Ovary (tissue), 3 donors: ENCODE measurements at regions not wholly inside any gene's neighbourhood (a gene's known extent, or its start where the extent isn't known, plus 50 kb on each side); places are given as distances from the start of the nearest gene placed in this dataset.

ENCODE experiments used
- CTCF ChIP-seq, 3 donors: fragments of 450-650 bp in 2 of 3; fragments of 200-600 bp in 1 of 3; IDR thresholded peaks; one replicate each; pipeline versions ENCODE4 v1.5.1 to v1.8.0; 2016 to 2022; ENCODE audit warnings: antibody characterized with exemption in 3 of 3, mild to moderate bottlenecking in 1 of 3
- EP300 ChIP-seq: sonication (generic); formaldehyde crosslinking; IDR thresholded peaks from one replicate; pipeline ENCODE4 v1.6.1; 2017; ENCODE audit warnings: antibody characterized with exemption
- POLR2A ChIP-seq: fragments of 450-650 bp; IDR thresholded peaks from one replicate; pipeline ENCODE4 v1.6.1; 2017; ENCODE audit warnings: antibody characterized with exemption, mild to moderate bottlenecking, moderate library complexity
- donor health status: DM: no; HTN: no; CAD: no.

- TF ChIP-seq CTCF (IDR thresholded peaks at IDR 0.05) (no peak), EP300 (no peak), POLR2A (no peak)
Measured at GRCh38 chr12:75742048-75742447, 230.6 kb upstream of the KRR1 start.
